GM13977 (cell line): ENCODE measurements at regions not wholly inside any gene's neighbourhood (a gene's known extent, or its start where the extent isn't known, plus 50 kb on each side); places are given as distances from the start of the nearest gene placed in this dataset.

ENCODE experiments used
- DNase-seq: peaks from one replicate; pipeline ENCODE4 v3.0.0; 2012; ENCODE audit warnings: low spot score
- CTCF ChIP-seq: IDR thresholded peaks from 2 replicates; pipeline ENCODE4 v1.5.1; 2012; ENCODE audit warnings: mild to moderate bottlenecking, control low read depth; ENCODE audit not compliant: insufficient read depth; ENCODE audit errors: extremely low read depth, missing control alignments
- in situ Hi-C: fragments of 300-500 bp; cut with MboI; formaldehyde crosslinking; loops from one replicate; pipeline ENCODE4 v1.12.0; 2022; ENCODE audit warnings: low sequenced_read_pairs, low pct_unique_long_range_greater_than_20kb, mixed read lengths, inconsistent platforms; ENCODE audit not compliant: unreplicated experiment

GRCh38 chr12:88351146-88351545 is 209.0 kb downstream of the TMTC3 start:
- DNase-seq: no peak
- in situ Hi-C loops: no loop called here
- TF ChIP-seq CTCF: no peak

- in situ Hi-C loops: no loop called here
- DNase-seq: no peak
- no peak for TF ChIP-seq CTCF
Observed at GRCh38 chr12:88354691-88355090, 212.6 kb downstream of the TMTC3 start.

- in situ Hi-C loops: no loop called here
- DNase-seq: no peak
- TF ChIP-seq CTCF: no peak
Observed at GRCh38 chr12:88360343-88360742, 218.2 kb downstream of the TMTC3 start.

GRCh38 chr12:88361493-88361892 is 218.8 kb downstream of the KITLG start:
- TF ChIP-seq CTCF: no peak
- DNase-seq: no peak
- in situ Hi-C loops: no loop called here

- no peak for DNase-seq
- in situ Hi-C loops: no loop called here
- no peak for TF ChIP-seq CTCF
Observed at GRCh38 chr12:88362439-88362838, 217.8 kb downstream of the KITLG start.

- in situ Hi-C loops: no loop called here
- no peak for DNase-seq
- no peak for TF ChIP-seq CTCF
Observed at GRCh38 chr12:88365403-88365802, 214.9 kb downstream of the KITLG start.

GRCh38 chr12:88366101-88366500 is 214.2 kb downstream of the KITLG start:
- no peak for TF ChIP-seq CTCF
- in situ Hi-C loops: no loop called here
- DNase-seq: no peak
